GM19193 (cell line): ENCODE measurements at regions not wholly inside any gene's neighbourhood (a gene's known extent, or its start where the extent isn't known, plus 50 kb on each side); places are given as distances from the start of the nearest gene placed in this dataset.

Source experiments
- POLR2A ChIP-seq: IDR thresholded peaks from 4 replicates; pipeline ENCODE4 v1.6.1; 2011; ENCODE audit not compliant: insufficient read depth, insufficient read length; ENCODE audit errors: extremely low read depth

DNA sequence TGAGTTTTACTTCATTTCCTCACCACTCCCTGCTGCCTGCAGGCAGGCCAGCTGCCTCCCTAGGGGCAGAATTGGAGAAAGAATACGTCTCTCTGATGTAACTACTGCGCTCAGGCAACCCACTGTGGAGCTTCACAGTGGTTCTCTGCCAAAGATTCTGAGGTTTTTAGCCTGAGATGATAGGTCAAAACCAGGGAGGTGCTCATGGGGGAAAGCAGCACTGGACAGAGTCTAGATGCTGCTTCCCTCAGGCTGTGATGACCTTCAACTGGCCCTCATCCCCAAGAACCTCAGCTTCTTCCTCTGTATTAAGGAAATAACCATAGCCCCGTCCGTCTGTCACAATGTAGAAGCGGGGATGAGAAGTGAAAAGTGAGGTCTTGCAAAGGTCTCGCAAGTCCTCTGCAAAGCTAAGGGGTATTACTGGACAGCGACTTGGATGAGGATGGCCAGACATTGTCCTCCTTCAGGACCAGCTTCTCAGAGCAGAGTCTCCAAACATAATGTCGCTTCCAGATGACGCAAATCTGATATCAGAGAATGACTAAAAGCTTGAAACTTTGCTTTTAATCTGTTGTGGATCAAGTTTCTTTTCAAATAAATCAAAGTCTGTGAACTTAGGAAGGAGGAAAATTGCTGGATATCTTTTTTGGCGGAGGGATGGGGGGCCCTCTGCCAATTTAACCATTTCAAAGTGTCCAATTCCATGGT, 65.9 kb upstream of the ATP5PO start:
- no peak for TF ChIP-seq POLR2A

GRCh38 chr21:33980276-33980916, 64.8 kb upstream of the ATP5PO start:
- TF ChIP-seq POLR2A, result no peak

- TF ChIP-seq POLR2A, result no peak
Observed at GRCh38 chr21:33978585-33978984, 63.0 kb upstream of the ATP5PO start.

- no peak for TF ChIP-seq POLR2A
Observed at GRCh38 chr21:33977721-33978369, 62.2 kb upstream of the ATP5PO start.

- TF ChIP-seq POLR2A, result no peak
Observed at GRCh38 chr21:33977017-33977720, 61.6 kb upstream of the ATP5PO start.

- no peak for TF ChIP-seq POLR2A
Observed at GRCh38 chr21:33976082-33977016, 60.7 kb upstream of the ATP5PO start.

DNA sequence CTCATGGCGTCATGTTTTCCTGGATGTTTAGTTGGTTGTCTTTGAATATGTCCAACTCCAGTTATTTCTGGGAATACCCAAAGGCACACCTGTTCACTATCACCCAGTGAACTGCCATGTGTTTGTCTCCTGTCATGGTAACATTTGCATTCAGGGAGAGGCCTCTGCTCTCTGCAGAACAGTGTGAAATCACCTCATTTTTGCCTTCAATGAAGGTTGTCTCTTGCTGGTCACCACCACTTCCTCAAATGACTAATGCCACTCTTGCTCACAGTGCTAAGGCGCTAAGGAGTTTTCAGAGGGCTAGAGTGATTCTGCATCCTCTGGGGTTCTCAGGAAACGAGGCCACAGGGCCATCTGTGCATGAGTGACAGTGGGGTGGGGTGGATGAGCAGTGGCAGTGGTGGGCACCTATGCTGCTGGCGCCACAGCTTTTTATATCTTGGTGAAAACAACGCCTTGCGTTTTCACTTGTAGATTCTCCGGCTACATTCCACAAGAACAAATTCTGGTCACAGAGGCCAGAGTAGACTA, 60.0 kb upstream of the ATP5PO start:
- peak; percentile 69 for TF ChIP-seq POLR2A

DNA sequence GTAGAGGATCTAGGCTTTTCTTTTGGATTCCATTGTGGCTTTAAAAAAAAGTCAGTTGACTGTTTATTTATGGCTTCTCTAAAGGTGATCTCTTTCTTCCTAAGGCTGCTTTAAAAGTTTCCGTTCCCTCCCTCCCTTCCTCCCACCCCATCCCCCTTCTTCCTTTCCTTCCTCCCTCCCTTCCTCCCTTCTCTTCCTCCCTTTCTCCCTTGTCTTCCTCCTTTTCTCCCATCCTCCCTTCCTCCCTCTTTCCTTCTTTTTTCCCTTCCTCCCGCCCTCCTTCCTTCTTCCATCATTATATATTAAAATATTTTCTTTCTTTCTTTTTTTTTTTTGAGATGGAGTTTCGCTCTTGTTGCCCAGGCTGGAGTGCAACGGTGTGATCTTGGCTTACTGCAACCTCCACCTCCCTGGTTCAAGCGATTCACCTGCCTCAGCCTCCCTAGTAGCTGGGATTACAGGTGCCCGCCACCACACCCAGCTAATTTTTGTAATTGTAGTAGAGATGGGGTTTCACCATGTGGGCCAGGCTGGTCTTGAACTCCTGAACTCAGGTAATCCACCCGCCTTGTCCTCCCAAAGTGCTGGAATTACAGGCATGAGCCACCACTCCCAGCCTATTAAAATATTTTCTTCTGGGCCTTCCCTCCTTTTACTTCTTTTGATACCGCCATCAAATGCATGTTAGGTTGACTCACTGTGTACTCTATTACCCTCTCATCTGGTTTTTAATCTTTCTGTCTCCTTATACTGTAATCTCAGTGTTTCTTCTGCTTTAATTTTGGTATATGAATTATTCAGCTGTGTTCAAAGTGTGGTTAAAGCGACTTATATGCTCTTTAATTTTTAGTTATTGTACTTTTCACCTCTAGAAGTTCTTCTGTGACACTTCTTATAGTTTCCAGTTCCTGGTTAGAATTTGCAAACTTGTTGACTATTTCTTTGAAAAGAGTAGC, 59.2 kb upstream of the ATP5PO start:
- TF ChIP-seq POLR2A, result no peak

- TF ChIP-seq POLR2A, result no peak
Observed at GRCh38 chr21:33973268-33973667, 57.7 kb upstream of the ATP5PO start.

- no peak for TF ChIP-seq POLR2A
Observed at GRCh38 chr21:33972539-33972938, 56.9 kb upstream of the ATP5PO start.

DNA sequence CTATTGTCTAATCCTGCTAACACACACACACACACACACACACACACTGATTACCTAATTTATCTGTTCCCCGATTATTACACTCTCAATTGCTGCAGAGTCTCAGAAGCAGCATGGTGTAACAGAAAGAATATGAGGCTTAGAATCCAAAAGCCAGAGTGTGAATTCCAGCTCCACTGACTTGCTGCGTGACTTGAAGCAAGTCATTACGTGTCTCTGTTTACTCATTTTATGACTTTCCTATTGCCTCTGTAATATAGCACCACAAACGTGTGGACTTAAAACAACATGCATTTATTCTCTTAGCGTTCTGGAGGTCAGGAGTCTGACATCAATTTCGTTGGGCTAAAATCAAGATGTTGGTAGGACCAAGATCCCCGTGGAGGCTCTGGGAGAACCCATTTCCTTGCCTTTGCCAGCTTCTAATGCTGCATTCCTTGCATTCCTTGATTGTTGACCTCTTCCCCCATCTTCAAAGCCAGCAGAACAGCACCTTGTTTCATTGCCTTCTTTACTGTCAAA, 55.9 kb upstream of the ATP5PO start:
- TF ChIP-seq POLR2A, result no peak

- no peak for TF ChIP-seq POLR2A
Observed at GRCh38 chr21:33969581-33969980, 54.0 kb upstream of the ATP5PO start.

DNA sequence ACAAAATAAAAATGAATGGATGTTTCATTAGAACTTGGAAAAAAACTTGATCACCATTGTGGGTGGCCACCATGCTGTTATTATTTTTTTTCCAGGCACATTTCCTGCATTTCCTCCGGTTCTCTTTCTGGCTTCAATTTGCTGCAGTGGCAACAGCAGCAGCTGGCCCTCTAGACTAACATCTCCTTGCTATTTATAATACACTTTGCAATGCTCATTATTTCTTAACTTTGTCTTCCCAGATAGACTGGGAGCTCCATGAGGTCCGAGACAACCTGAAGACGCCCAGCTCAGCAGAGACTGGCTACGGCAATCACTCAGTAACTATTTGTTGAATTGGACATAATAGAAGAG, 53.4 kb upstream of the ATP5PO start:
- TF ChIP-seq POLR2A, result no peak
